ENCODE measurements at regions not wholly inside any gene's neighbourhood (a gene's known extent, or its start where the extent isn't known, plus 50 kb on each side); places are given as distances from the start of the nearest gene placed in this dataset.

DNA sequence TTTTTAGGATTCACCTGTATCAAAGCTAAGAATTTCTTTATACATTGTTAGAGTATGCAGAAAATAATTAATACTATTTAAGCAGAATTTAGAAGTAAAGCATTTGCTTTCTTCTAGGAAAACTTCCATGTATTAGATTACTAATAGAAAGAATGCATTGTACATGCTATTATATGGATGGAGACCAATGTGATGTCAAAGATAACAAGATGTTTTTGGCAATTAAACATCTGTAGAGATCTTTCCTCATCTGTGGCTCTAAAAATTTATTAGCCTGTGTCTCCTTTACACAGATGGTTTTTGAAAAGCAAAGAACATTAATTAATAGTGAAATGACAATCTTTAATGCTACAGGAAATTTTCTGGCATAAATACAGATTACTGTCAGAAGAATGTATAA lies 198.4 kb upstream of the CCDC179 start:
- Histone ChIP-seq H3K4me2 (ENCODE audit: insufficient read depth, low read length, poor library complexity, severe bottlenecking) (no peak overlapping the region), H2BK12ac (ENCODE audit: low read length) (no peak overlapping the region), H3K14ac (ENCODE audit: low read length) (no peak overlapping the region), H3K18ac (ENCODE audit: low read length) (no peak overlapping the region), H4K91ac (ENCODE audit: low read depth, low read length, poor library complexity) (no peak overlapping the region), H3K4ac (ENCODE audit: low read length) (no peak overlapping the region), H3K27me3 (ENCODE audit: control insufficient read depth in 3 of 3, insufficient read depth in 3 of 3, low read depth in 1 of 3, low read length in 3 of 3) (no peaks in the 10 kb centered on the region), H3K4me1 (ENCODE audit: control insufficient read depth in 2 of 2, insufficient read depth in 1 of 2, low read depth in 1 of 2, low read length in 2 of 2) (no peaks in the 10 kb centered on the region), H3K9me3 (replicated peaks in 1 of 2; ENCODE audit: control insufficient read depth in 2 of 2, insufficient read depth in 1 of 2, low read depth in 1 of 2, low read length in 2 of 2) (no peaks in the 10 kb centered on the region), H3K79me1 (ENCODE audit: low read depth, low read length) (no peaks in the 10 kb centered on the region), H3K9ac (ENCODE audit: low read depth, low read length, poor library complexity) (no peak overlapping the region), H2BK5ac (ENCODE audit: low read length) (no peak overlapping the region), H2BK15ac (ENCODE audit: low read length) (no peak overlapping the region), H2AK5ac (ENCODE audit: low read depth, low read length) (no peak overlapping the region), H2AFZ (ENCODE audit: low read length) (no peak overlapping the region), H4K8ac (ENCODE audit: low read depth, low read length) (no peak overlapping the region), H2BK120ac (ENCODE audit: low read depth, low read length) (no peak overlapping the region), H3K23ac (ENCODE audit: low read depth, low read length, poor library complexity) (no peak overlapping the region), H3K27ac (replicated peaks; ENCODE audit: low read length) (no peak overlapping the region), H3K4me3 (ENCODE audit: low read length in 2 of 2) (no peak overlapping the region), H3K36me3 (replicated peaks in 1 of 2; ENCODE audit: control insufficient read depth in 2 of 2, insufficient read depth in 2 of 2, low read length in 2 of 2) (no peaks in the 10 kb centered on the region)
- DNase-seq (ENCODE audit: low spot score), result no peak

DNA sequence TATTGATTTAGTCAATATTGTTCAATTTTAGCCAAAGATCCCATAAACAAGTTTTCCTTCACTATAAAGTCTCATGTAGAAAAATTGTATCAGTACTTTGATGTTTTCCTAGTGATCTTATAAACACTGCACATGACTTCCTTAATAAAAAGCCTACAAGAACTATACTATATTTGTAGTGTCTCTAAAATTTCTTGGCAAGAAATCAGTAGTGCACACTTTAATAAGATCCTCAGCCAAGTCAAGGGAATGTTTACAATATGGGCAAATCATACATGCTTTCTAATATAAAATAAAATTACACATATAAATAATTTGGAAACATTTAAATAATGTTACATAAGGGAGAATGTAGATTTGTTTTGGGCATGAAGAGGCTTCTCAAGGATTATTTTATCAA lies 203.0 kb upstream of the CCDC179 start:
- Histone ChIP-seq H3K23ac (ENCODE audit: low read depth, low read length, poor library complexity) (no peak overlapping the region), H3K4me3 (ENCODE audit: low read length in 2 of 2) (no peak overlapping the region), H2AFZ (ENCODE audit: low read length) (no peak overlapping the region), H3K9ac (ENCODE audit: low read depth, low read length, poor library complexity) (no peak overlapping the region), H3K27me3 (ENCODE audit: control insufficient read depth in 3 of 3, insufficient read depth in 3 of 3, low read depth in 1 of 3, low read length in 3 of 3) (no peaks in the 10 kb centered on the region), H3K18ac (ENCODE audit: low read length) (no peak overlapping the region), H3K9me3 (replicated peaks in 1 of 2; ENCODE audit: control insufficient read depth in 2 of 2, insufficient read depth in 1 of 2, low read depth in 1 of 2, low read length in 2 of 2) (no peaks in the 10 kb centered on the region), H3K14ac (ENCODE audit: low read length) (no peak overlapping the region), H3K27ac (replicated peaks; ENCODE audit: low read length) (no peak overlapping the region), H2BK12ac (ENCODE audit: low read length) (no peak overlapping the region), H3K4me2 (ENCODE audit: insufficient read depth, low read length, poor library complexity, severe bottlenecking) (no peak overlapping the region), H4K8ac (ENCODE audit: low read depth, low read length) (no peak overlapping the region), H2BK5ac (ENCODE audit: low read length) (no peak overlapping the region), H4K91ac (ENCODE audit: low read depth, low read length, poor library complexity) (no peak overlapping the region), H3K79me1 (ENCODE audit: low read depth, low read length) (no peaks in the 10 kb centered on the region), H2BK120ac (ENCODE audit: low read depth, low read length) (no peak overlapping the region), H3K4ac (ENCODE audit: low read length) (no peak overlapping the region), H3K36me3 (replicated peaks in 1 of 2; ENCODE audit: control insufficient read depth in 2 of 2, insufficient read depth in 2 of 2, low read length in 2 of 2) (no peaks in the 10 kb centered on the region), H2BK15ac (ENCODE audit: low read length) (no peak overlapping the region), H2AK5ac (ENCODE audit: low read depth, low read length) (no peak overlapping the region), H3K4me1 (ENCODE audit: control insufficient read depth in 2 of 2, insufficient read depth in 1 of 2, low read depth in 1 of 2, low read length in 2 of 2) (no peaks in the 10 kb centered on the region)
- no peak for DNase-seq (ENCODE audit: low spot score)

- H3K27ac ChIP-seq (replicated peaks; ENCODE audit: low read length), result no peak overlapping the region
Observed at GRCh38 chr11:23078289-23078971, 218.2 kb upstream of the CCDC179 start.

GRCh38 chr11:23079382-23079813 lies 219.1 kb upstream of the CCDC179 start:
- no peak overlapping the region for H2BK12ac ChIP-seq (ENCODE audit: low read length)
- WGBS, 2 donors (ENCODE audit: extremely low coverage in 2 of 2, insufficient read length in 2 of 2, insufficient replicate concordance in 1 of 2), result no CpG with 5 or more reads among the region's 3 CpGs

More at GRCh38 chr11:23078289-23078971, 218.2 kb upstream of the CCDC179 start:
- H3K4me2 ChIP-seq (ENCODE audit: insufficient read depth, low read length, poor library complexity, severe bottlenecking), result no peak overlapping the region
- no peak overlapping the region for H2BK5ac ChIP-seq (ENCODE audit: low read length)
- no peak overlapping the region for H2AFZ ChIP-seq (ENCODE audit: low read length)
- H3K4ac ChIP-seq (ENCODE audit: low read length), result no peak overlapping the region
- H2BK12ac ChIP-seq (ENCODE audit: low read length), result no peak overlapping the region
- no peak overlapping the region for H3K9ac ChIP-seq (ENCODE audit: low read depth, low read length, poor library complexity)
- no peak overlapping the region for H3K23ac ChIP-seq (ENCODE audit: low read depth, low read length, poor library complexity)
- H4K91ac ChIP-seq (ENCODE audit: low read depth, low read length, poor library complexity), result no peak overlapping the region
- H2BK15ac ChIP-seq (ENCODE audit: low read length), result no peak overlapping the region
- H2BK120ac ChIP-seq (ENCODE audit: low read depth, low read length), result no peak overlapping the region
- no peaks in the 10 kb centered on the region for H3K9me3 ChIP-seq (replicated peaks in 1 of 2; ENCODE audit: control insufficient read depth in 2 of 2, insufficient read depth in 1 of 2, low read depth in 1 of 2, low read length in 2 of 2)
- DNase-seq (ENCODE audit: low spot score), result no peak
- no peaks in the 10 kb centered on the region for H3K4me1 ChIP-seq (ENCODE audit: control insufficient read depth in 2 of 2, insufficient read depth in 1 of 2, low read depth in 1 of 2, low read length in 2 of 2)
- no peak overlapping the region for H2AK5ac ChIP-seq (ENCODE audit: low read depth, low read length)
- H3K79me1 ChIP-seq (ENCODE audit: low read depth, low read length), result no peaks in the 10 kb centered on the region
- no peak overlapping the region for H3K14ac ChIP-seq (ENCODE audit: low read length)
- H4K8ac ChIP-seq (ENCODE audit: low read depth, low read length), result no peak overlapping the region
- WGBS, 2 donors (ENCODE audit: extremely low coverage in 2 of 2, insufficient read length in 2 of 2, insufficient replicate concordance in 1 of 2), result no CpG with 5 or more reads among the region's 5 CpGs
- H3K4me3 ChIP-seq (ENCODE audit: low read length in 2 of 2), result no peak overlapping the region
- no peaks in the 10 kb centered on the region for H3K27me3 ChIP-seq (ENCODE audit: control insufficient read depth in 3 of 3, insufficient read depth in 3 of 3, low read depth in 1 of 3, low read length in 3 of 3)
- no peak overlapping the region for H3K18ac ChIP-seq (ENCODE audit: low read length)
- no peaks in the 10 kb centered on the region for H3K36me3 ChIP-seq (replicated peaks in 1 of 2; ENCODE audit: control insufficient read depth in 2 of 2, insufficient read depth in 2 of 2, low read length in 2 of 2)

More at GRCh38 chr11:23079382-23079813, 219.1 kb upstream of the CCDC179 start:
- Histone ChIP-seq H2AK5ac (ENCODE audit: low read depth, low read length) (no peak overlapping the region), H3K27me3 (ENCODE audit: control insufficient read depth in 3 of 3, insufficient read depth in 3 of 3, low read depth in 1 of 3, low read length in 3 of 3) (no peaks in the 10 kb centered on the region), H3K4me2 (ENCODE audit: insufficient read depth, low read length, poor library complexity, severe bottlenecking) (no peak overlapping the region), H3K4me3 (ENCODE audit: low read length in 2 of 2) (no peak overlapping the region), H3K9ac (ENCODE audit: low read depth, low read length, poor library complexity) (no peak overlapping the region), H3K4me1 (ENCODE audit: control insufficient read depth in 2 of 2, insufficient read depth in 1 of 2, low read depth in 1 of 2, low read length in 2 of 2) (no peaks in the 10 kb centered on the region), H2BK120ac (ENCODE audit: low read depth, low read length) (no peak overlapping the region), H3K79me1 (ENCODE audit: low read depth, low read length) (no peaks in the 10 kb centered on the region), H3K14ac (ENCODE audit: low read length) (no peak overlapping the region), H3K36me3 (replicated peaks in 1 of 2; ENCODE audit: control insufficient read depth in 2 of 2, insufficient read depth in 2 of 2, low read length in 2 of 2) (no peaks in the 10 kb centered on the region), H2BK15ac (ENCODE audit: low read length) (no peak overlapping the region), H4K8ac (ENCODE audit: low read depth, low read length) (no peak overlapping the region), H3K23ac (ENCODE audit: low read depth, low read length, poor library complexity) (no peak overlapping the region), H2AFZ (ENCODE audit: low read length) (no peak overlapping the region), H3K9me3 (replicated peaks in 1 of 2; ENCODE audit: control insufficient read depth in 2 of 2, insufficient read depth in 1 of 2, low read depth in 1 of 2, low read length in 2 of 2) (no peaks in the 10 kb centered on the region), H2BK5ac (ENCODE audit: low read length) (no peak overlapping the region), H3K27ac (replicated peaks; ENCODE audit: low read length) (no peak overlapping the region), H3K4ac (ENCODE audit: low read length) (no peak overlapping the region), H3K18ac (ENCODE audit: low read length) (no peak overlapping the region), H4K91ac (ENCODE audit: low read depth, low read length, poor library complexity) (no peak overlapping the region)
- DNase-seq (ENCODE audit: low spot score), result no peak
